H4 (cell line): ENCODE measurements at regions not wholly inside any gene's neighbourhood (a gene's known extent, or its start where the extent isn't known, plus 50 kb on each side); places are given as distances from the start of the nearest gene placed in this dataset.

ENCODE experiments used
- DNase-seq: peaks from one replicate; pipeline ENCODE4 v3.0.0-alpha.2; 2015; ENCODE audit warnings: low spot score

DNA sequence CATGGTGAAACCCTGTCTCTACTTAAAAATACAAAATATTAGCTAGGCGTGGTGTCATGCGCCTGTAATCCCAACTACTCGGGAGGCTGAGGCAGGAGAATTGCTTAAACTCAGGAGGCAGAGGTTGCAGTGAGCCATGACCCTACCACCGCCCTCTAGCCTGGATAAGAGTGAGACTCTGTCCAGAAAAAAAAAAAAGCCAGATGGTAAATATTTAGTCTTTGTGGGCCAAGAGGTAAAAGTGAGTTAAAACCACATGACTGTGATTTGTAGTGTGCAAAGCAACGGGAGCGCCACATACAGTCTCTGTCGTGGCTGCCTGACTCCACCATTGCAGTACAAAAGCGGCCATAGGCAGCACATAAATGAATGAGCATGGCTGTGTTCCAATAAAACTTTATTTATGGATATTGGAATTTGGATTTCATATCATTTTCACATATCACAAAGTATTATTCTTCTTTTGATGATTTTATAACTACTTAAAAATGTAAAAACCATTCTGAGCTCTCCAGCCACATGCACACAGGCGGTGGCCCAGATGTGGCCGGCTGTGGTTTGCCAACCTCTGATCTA lies 51.8 kb upstream of the CASZ1 start:
- DNase-seq = no peak

GRCh38 chr1:10850026-10850425 lies 53.6 kb upstream of the CASZ1 start:
- no peak for DNase-seq

- no peak for DNase-seq
Observed at GRCh38 chr1:10851024-10852013, 54.9 kb upstream of the CASZ1 start.

GRCh38 chr1:10852018-10852417 lies 55.6 kb upstream of the CASZ1 start:
- no peak for DNase-seq

DNA sequence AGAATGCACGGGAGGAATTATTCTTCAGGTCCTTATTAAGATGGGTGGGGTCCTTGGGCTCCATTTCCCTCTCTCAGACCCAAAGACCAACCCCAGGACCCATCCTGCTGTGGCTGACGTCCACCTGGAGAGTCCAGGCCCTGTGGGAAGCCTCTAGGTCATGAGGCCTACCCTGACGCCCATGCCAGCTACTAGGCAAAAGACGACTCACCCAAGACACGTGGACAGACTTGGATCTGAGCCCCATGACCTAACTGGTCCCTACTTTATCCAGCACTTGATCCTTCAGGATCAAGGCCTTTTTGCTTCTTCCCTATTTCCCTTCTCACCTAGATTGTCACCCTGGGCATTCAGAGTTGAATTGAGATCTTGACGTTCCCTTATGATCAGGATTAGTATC lies 56.0 kb upstream of the CASZ1 start:
- no peak for DNase-seq

GRCh38 chr1:10852998-10853520 lies 56.6 kb upstream of the CASZ1 start:
- DNase-seq = no peak

DNA sequence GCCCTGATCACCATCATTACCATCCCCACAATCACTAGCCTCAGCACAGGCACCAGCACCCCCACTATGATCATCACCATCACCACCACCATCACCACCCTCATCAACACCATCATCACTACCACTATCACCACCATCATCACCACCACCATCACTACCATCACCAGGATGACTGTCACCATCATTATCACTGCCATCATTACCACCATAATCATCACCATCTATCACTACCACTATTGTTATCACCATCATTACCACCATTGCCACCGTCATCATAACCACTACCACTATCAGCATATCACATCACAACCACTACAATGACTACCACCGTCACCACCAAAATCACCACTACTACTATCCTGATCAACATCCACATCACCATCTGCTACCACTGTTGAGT lies 57.3 kb upstream of the CASZ1 start:
- no peak for DNase-seq

DNA sequence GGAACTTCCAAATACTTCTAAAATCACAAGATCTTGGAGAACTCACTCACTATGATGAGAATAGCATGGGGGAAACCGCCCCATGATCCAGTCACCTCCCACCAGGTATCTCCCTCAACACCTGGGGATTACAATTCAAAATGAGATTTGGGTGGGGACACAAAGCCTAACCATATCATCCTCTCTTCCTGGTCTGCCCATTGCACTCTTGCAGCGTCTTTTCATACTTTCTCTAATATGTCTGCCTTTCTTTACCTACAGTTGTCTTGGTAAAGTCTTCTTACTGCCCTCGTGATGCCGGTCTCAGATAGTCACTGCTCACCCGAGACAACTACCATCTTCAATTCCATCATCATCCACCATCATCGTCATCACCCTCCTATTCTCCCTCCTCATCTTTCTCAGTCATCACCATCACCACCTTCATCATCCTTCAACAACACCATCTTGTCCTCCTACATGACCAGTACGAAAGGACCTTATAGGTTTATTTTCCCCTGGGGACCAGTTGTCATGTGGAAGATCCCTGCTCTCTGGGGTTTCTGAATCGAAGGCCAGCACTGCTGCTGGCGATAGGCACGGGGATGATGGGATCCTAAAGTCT lies 58.5 kb upstream of the CASZ1 start:
- no peak for DNase-seq

DNA sequence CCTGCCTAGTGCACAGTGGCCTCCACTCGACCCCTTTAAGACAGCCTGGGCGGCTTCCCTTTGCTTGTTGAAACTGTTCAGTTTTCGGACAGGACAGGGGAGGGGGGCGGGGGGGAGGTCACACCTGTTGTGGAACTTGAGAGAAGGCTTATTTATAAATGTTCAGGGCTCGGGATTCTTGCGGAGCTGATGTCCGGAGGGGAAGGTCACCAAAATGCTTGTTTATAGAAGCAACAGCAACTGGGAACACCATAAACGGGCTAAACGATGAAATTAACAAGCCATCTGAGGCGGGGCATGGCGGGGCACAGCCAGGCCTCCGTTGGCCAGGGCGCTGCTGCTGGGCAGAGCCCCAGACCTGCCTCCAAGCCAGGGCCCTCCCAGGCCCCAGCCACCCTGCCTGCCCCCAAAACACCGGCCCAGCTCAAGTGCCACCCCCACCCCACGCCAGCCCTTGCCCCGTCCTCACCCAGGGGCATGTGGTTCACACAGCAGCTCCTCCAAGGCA lies 59.8 kb upstream of the CASZ1 start:
- no peak for DNase-seq

- DNase-seq = no peak
Observed at GRCh38 chr1:10856863-10857598, 60.6 kb upstream of the CASZ1 start.

DNA sequence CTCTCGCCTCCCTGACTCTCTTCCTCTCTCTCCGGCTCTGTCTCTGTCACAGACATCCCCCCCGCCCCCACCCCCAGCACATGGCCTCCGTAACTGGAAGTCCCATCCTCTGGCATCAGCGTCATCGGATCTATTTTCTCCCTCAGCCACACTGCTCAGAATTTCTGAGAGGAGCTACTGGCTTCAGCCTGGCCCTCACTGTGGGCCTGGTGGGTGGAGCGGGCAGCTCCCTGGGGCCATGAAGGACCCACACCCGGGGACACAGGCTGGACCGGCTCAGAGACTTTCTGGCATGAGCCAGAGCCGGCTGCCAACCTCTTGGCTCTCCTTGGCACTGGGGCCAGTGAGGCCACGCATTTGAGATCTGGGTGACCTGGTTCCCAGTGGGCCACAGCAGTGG lies 61.2 kb upstream of the CASZ1 start:
- no peak for DNase-seq

GRCh38 chr1:10860218-10860617 lies 63.8 kb upstream of the CASZ1 start:
- no peak for DNase-seq

- no peak for DNase-seq
Observed at GRCh38 chr1:10860682-10861081, 64.2 kb upstream of the CASZ1 start.

- no peak for DNase-seq
Observed at GRCh38 chr1:10861822-10862221, 65.4 kb upstream of the CASZ1 start.

GRCh38 chr1:10862743-10863335 lies 66.4 kb upstream of the CASZ1 start:
- DNase-seq = no peak

DNA sequence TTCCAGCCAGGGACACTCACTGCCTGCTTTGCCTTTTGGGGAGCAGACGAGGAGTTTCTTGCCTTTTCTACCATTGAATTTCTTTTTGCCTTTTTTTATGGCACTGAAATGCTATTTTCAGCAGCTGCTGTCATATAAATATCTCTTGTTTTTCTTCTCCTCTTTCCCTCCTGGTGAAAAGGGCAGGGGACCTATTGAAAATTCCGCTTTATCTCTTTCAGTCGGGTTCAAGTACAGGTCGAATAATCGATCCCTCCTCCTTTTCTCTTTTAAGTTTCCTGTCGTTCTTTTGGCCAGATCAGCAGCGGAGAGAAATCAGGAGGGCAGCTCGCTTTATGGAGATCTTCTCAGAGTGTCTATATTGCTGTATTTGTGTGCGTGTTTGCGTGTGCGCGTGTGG lies 67.4 kb upstream of the CASZ1 start:
- DNase-seq = no peak

DNA sequence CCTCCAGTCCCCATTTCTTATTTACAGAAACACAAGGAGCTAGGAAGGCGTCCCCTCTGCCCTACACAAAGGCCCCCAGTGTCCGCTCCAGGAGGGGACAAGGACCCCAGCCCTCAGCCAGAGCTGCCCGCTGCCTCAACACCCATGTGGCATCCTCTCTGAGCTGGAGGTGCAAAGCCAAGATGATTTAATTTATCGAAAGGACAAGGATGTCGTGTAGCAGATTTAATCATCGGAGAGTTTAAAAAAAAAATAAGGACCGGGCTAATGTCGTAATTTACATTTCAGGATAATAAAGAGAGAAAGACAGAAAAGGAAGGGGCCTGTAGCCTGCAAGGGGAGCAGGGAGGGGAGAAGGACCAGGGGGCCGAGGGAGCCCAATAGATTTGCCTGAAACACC lies 68.3 kb upstream of the CASZ1 start:
- DNase-seq = no peak

GRCh38 chr1:10865518-10866320 lies 69.3 kb upstream of the CASZ1 start:
- DNase-seq = no peak

GRCh38 chr1:10866321-10867093 lies 70.1 kb upstream of the CASZ1 start:
- DNase-seq = no peak
